OCI-LY7 (cell line): ENCODE measurements at regions not wholly inside any gene's neighbourhood (a gene's known extent, or its start where the extent isn't known, plus 50 kb on each side); places are given as distances from the start of the nearest gene placed in this dataset.

ENCODE experiments used
- CTCF ChIP-seq: fragments of 200-600 bp; sonication (generic); conservative IDR thresholded peaks from 2 replicates; pipeline ENCODE4 v1.5.1; 2014; ENCODE audit warnings: mild to moderate bottlenecking, antibody characterized with exemption, low read length, moderate library complexity, mixed read lengths
- EZH2phosphoT487 ChIP-seq: fragments of 200-600 bp; sonication (generic); IDR thresholded peaks from 2 replicates; pipeline ENCODE4 v1.6.1; 2018; ENCODE audit warnings: low read depth, borderline replicate concordance, mild to moderate bottlenecking, mixed run types, antibody characterized with exemption, low read length, moderate library complexity, mixed read lengths

GRCh38 chr17:79218175-79218824 is 143.7 kb downstream of the ENGASE start:
- TF ChIP-seq CTCF, result no peak
- no peak for TF ChIP-seq EZH2phosphoT487
